Loucy (cell line): ENCODE measurements at regions not wholly inside any gene's neighbourhood (a gene's known extent, or its start where the extent isn't known, plus 50 kb on each side); places are given as distances from the start of the nearest gene placed in this dataset.

Experiments
- H2AFZ ChIP-seq: fragments of 200-600 bp; sonication (generic); 2 replicates; pipeline ENCODE4 v1.6.0; 2016; ENCODE audit warnings: antibody characterized with exemption, mild to moderate bottlenecking, low read length, moderate library complexity
- H3F3A ChIP-seq: fragments of 200-600 bp; 2 replicates; pipeline ENCODE4 v1.6.0; 2016; ENCODE audit warnings: antibody characterized with exemption, low read depth, mild to moderate bottlenecking
- H3K27me3 ChIP-seq: fragments of 200-600 bp; sonication (generic); 2 replicates; pipeline ENCODE4 v1.6.1; 2014; ENCODE audit warnings: low read length, mild to moderate bottlenecking; ENCODE audit not compliant: insufficient read depth, poor library complexity, severe bottlenecking
- H3K36me3 ChIP-seq: fragments of 200-600 bp; sonication (generic); 2 replicates; pipeline ENCODE4 v1.6.1; 2016; ENCODE audit warnings: low read length; ENCODE audit not compliant: insufficient read depth
- H3K4me1 ChIP-seq: fragments of 200-600 bp; sonication (generic); 2 replicates; pipeline ENCODE4 v1.5.1; 2014; ENCODE audit warnings: low read length, mild to moderate bottlenecking; ENCODE audit not compliant: insufficient read depth, poor library complexity, severe bottlenecking
- H3K4me2 ChIP-seq: fragments of 200-600 bp; sonication (generic); 2 replicates; pipeline ENCODE4 v1.6.0; 2014; ENCODE audit warnings: antibody characterized with exemption, low read length, low read depth, mild to moderate bottlenecking; ENCODE audit not compliant: poor library complexity, severe bottlenecking
- H3K4me3 ChIP-seq: fragments of 200-600 bp; sonication (generic); 2 replicates; pipeline ENCODE4 v1.5.1; 2014; ENCODE audit warnings: low read length, mild to moderate bottlenecking, mixed read lengths; ENCODE audit not compliant: poor library complexity, severe bottlenecking
- H3K79me2 ChIP-seq: fragments of 200-600 bp; sonication (generic); 2 replicates; pipeline ENCODE4 v1.6.1; 2014; ENCODE audit warnings: low read length; ENCODE audit not compliant: insufficient read depth
- H3K9ac ChIP-seq: fragments of 200-600 bp; sonication (generic); 2 replicates; pipeline ENCODE4 v1.6.0; 2014; ENCODE audit warnings: mild to moderate bottlenecking, low read depth, low read length, moderate library complexity; ENCODE audit not compliant: poor library complexity, severe bottlenecking
- H3K9me2 ChIP-seq: fragments of 200-600 bp; sonication (generic); replicated peaks from 2 replicates; pipeline ENCODE4 v1.6.1; 2016; ENCODE audit warnings: low read depth, low read length, mixed read lengths
- H3K9me3 ChIP-seq: fragments of 200-600 bp; sonication (generic); 2 replicates; pipeline ENCODE4 v1.6.1; 2014; ENCODE audit warnings: mild to moderate bottlenecking, antibody characterized with exemption, low read length, low read depth; ENCODE audit not compliant: insufficient read depth
- H4K20me1 ChIP-seq: fragments of 200-600 bp; sonication (generic); 2 replicates; pipeline ENCODE4 v1.6.0; 2014; ENCODE audit warnings: antibody characterized with exemption, low read length, mild to moderate bottlenecking; ENCODE audit not compliant: insufficient read depth, poor library complexity, severe bottlenecking
- CTCF ChIP-seq: fragments of 200-600 bp; sonication (generic); conservative IDR thresholded peaks from 2 replicates; pipeline ENCODE4 v1.5.1; 2014; ENCODE audit warnings: mild to moderate bottlenecking, antibody characterized with exemption, low read length
- EZH2phosphoT487 ChIP-seq: fragments of 200-600 bp; IDR thresholded peaks from 2 replicates; pipeline ENCODE4 v1.6.1; 2018; ENCODE audit warnings: antibody characterized with exemption, mild to moderate bottlenecking, moderate library complexity, borderline replicate concordance

- Histone ChIP-seq H3K79me2 (no peaks in the 10 kb centered on the region), H3K4me3 (no peak overlapping the region), H2AFZ (no peak overlapping the region), H3K9me2 (no peaks in the 10 kb centered on the region), H3K27me3 (no peaks in the 10 kb centered on the region), H4K20me1 (no peaks in the 10 kb centered on the region), H3F3A (no peaks in the 10 kb centered on the region), H3K4me1 (no peaks in the 10 kb centered on the region), H3K9me3 (0 out of 2 replicates have a peak, but pooled peaks cover 3% of the 10 kb centered on the region), H3K36me3 (no peaks in the 10 kb centered on the region), H3K9ac (no peak overlapping the region), H3K4me2 (no peak overlapping the region)
- no peak for TF ChIP-seq EZH2phosphoT487
- no peak for TF ChIP-seq CTCF
Measured at GRCh38 chr3:157829786-157830185, 276.4 kb downstream of the SHOX2 start.

GRCh38 chr3:157824281-157824680 lies 281.9 kb downstream of the SHOX2 start:
- Histone ChIP-seq H4K20me1 (no peaks in the 10 kb centered on the region), H3K4me3 (no peak overlapping the region), H2AFZ (no peak overlapping the region), H3K4me1 (no peaks in the 10 kb centered on the region), H3K9ac (no peak overlapping the region), H3K9me2 (no peaks in the 10 kb centered on the region), H3F3A (no peaks in the 10 kb centered on the region), H3K79me2 (no peaks in the 10 kb centered on the region), H3K27me3 (no peaks in the 10 kb centered on the region), H3K36me3 (no peaks in the 10 kb centered on the region), H3K9me3 (0 out of 2 replicates have a peak, but pooled peaks cover 3% of the 10 kb centered on the region), H3K4me2 (no peak overlapping the region)
- TF ChIP-seq EZH2phosphoT487 (no peak), CTCF (no peak)

GRCh38 chr3:157823050-157823449 lies 283.2 kb downstream of the SHOX2 start:
- Histone ChIP-seq H3K4me3 (no peak overlapping the region), H3K27me3 (no peaks in the 10 kb centered on the region), H3K36me3 (no peaks in the 10 kb centered on the region), H3F3A (no peaks in the 10 kb centered on the region), H4K20me1 (no peaks in the 10 kb centered on the region), H3K9me3 (no peaks in the 10 kb centered on the region), H3K79me2 (no peaks in the 10 kb centered on the region), H3K9me2 (no peaks in the 10 kb centered on the region), H3K4me1 (no peaks in the 10 kb centered on the region), H2AFZ (no peak overlapping the region), H3K9ac (no peak overlapping the region), H3K4me2 (no peak overlapping the region)
- TF ChIP-seq CTCF (no peak), EZH2phosphoT487 (no peak)
